NCI-H2081 treated with DMSO at 0.1 percent for 48 hours (cell line): ENCODE measurements at regions not wholly inside any gene's neighbourhood (a gene's known extent, or its start where the extent isn't known, plus 50 kb on each side); places are given as distances from the start of the nearest gene placed in this dataset.

Source experiments
- DNase-seq: peaks from one replicate; lab custom pipeline; 2025; lab: John Stamatoyannopoulos, UW

GRCh38 chr2:192381082-192381481, 186.3 kb upstream of the TMEFF2 start:
- no peak for DNase-seq

DNA sequence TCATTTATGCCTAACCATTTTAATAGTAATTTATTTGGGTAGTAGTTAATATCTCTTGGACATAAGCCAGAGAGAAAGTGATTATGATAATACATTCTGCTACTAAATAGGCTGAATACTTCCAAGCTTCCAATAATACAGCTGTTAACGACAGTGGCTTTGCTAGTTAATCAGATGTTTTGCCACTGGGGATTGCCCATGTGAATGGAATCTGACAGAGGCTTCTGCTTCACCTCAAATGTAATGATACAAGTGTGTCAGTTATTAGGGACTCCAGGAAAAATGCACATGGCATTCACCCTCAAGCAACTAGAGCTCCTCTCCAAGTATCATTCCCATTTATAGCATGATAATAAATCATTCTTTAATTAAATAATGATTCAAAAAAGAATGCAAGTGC, 185.0 kb upstream of the TMEFF2 start:
- no peak for DNase-seq

DNA sequence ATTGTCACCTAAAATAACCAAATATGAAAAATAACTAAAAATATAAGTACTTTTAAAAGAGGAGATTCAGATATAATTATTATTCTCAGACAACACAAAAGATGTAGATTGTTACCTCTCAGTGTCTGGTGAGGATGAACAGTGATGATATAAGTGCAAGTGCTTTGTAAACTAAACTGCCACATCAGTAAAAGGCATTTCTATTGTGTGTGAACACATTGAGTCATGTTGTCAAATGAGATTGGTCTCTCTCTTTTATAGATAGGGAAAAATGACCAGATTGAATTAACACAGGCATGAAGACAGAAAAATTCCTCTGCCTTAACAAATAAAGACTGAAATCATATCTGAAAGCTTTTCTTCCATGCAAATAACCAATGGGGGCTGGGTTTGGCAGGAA, 182.4 kb upstream of the TMEFF2 start:
- no peak for DNase-seq

GRCh38 chr2:192373754-192374153, 179.0 kb upstream of the TMEFF2 start:
- DNase-seq: no peak

DNA sequence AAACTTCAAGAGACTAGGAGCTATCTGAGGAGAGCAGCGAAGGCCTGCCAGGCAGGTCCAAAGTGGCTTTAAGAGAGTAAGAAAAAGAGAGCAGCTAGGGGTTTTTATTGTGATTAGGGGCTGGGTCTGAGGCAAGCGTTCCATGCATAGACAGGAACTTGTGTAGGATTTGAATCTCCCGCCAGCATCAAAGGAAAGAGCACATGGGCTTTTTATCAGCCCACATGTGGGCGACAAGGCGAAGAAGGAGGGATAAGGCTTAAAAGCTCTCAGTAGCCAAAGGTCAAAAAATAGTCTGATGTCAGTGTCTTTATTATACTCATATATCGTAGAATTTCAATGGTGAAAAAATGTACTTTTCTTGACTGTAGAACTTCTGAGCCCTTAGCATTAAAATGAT, 178.5 kb upstream of the TMEFF2 start:
- DNase-seq: no peak

DNA sequence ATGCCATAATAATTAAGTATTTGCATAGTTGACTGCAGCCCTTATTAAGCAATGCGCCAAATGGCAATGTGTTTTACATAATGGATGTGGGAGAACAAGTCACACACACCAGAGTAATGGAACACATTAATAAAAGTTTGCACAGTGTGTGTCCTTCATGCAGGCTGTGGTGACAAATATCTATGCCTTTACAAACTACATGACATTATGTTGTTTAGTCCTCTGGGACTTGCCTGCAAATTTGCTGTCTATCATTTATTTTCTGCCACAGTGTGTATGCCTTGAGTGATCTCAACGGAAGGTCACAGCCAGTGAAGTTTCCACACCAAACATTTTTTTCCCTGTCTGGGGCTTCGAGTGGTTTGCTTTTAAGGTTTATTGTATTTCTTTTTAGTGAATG, 175.2 kb upstream of the TMEFF2 start:
- no peak for DNase-seq

- DNase-seq: no peak
Observed at GRCh38 chr2:192357217-192357616, 162.5 kb upstream of the TMEFF2 start.

DNA sequence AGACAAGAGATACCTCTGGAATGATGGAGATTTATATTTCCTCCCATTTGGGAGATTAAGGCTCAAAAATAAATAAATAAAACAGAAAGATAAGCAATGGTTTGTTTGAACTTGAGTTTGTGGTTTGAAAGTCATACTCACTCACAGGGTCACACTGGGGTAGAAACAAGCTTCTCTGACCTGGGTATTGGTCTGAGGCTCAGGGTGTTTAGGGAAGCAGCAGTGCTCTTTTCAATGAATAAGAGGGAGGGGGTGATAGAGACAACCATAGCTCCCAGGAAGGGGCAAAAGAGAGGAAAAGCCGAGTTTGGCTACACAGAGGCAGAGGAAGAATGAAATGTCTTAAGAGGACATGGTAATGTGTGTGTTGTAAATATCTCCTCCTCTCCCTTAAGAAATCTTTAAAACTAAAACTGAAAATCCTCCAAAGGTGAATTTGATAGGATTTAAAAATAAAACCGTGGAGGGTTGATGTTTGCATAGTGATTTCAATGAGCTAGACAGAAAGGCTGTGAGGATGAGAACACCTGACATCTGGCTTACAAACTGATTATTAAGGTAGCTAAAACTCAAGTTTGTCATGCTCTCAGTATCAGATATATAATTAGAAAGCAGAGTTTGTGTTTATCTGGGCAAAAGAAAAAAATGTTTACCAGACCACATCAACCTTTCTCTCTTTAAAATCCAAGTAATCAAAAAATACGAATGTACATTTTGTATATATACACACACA, 159.9 kb upstream of the TMEFF2 start:
- DNase-seq: no peak

DNA sequence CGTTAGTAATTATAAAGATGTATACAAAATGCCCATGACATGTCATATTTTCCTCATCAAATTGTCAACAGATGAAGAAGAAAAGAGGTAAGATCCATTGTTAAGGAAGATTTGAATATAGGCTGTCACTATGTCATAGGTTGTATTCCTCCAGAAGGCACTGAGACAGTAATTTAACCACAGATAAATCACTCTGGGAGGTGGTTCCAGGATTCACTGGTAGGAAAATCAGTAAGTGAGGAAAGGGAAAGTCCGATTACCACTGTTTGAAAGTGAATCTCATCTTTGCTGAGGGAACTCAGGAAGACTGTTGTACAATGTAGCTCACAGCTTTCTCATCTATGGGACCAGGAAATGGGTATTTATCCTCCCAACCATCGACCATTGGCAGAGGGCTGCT, 152.8 kb upstream of the TMEFF2 start:
- DNase-seq: no peak

- no peak for DNase-seq
Observed at GRCh38 chr2:192345287-192345686, 150.6 kb upstream of the TMEFF2 start.

DNA sequence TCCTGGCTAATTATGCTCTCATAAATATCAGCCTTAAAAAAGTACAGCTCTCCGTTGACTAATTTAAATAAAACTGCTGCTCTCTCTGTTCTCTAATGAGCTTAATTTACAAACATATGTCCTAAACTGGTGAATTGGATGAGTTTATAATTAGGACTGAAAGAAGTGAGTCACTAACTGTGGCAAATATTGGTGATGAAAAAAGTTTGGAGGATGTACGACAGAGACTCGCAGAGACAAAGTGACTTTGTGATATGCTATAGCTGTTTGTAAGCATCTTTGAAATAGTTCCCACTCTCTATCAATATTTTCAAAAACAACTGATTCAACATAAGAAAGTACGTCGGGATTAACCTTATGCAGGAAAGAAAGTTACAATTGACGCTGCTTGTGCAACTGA, 138.9 kb upstream of the TMEFF2 start:
- DNase-seq: no peak

GRCh38 chr2:192328297-192328696, 133.6 kb upstream of the TMEFF2 start:
- no peak for DNase-seq

DNA sequence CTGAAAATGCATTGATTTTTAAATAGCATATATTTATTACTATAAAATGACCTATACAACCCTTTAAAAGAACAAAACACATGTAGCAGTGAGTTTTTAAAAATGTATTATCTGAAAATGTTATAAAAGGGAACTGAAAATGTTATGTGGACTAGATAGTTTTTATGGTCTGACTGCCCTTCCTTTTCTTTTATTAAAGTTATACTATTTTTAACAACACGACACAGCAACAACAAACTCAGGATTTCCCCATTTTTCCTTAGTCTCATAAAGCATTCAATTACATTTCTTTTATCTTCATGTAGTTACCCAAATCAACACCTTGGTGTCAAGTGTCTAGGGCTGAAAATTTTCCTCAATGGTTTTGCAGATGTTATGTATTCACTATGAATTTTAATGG, 132.8 kb upstream of the TMEFF2 start:
- no peak for DNase-seq

DNA sequence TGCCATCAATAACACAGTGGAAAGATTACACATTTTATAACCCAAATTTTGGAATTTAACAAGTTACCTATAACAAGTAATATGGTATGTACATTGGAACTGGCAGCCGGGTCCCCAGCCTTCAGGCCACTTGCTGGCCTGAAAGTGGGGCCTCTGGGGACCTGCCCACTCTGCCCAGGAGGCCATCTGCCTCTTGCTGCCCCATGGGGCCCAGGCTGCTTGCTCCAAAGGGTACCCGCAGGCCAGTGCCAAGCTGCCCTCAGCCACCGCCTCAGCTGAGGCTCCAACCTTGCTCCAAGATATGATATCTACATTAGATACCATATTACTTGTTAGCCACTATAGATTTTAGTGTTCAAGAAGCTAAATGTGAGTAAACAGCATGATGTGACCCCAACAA, 120.8 kb upstream of the TMEFF2 start:
- no peak for DNase-seq

DNA sequence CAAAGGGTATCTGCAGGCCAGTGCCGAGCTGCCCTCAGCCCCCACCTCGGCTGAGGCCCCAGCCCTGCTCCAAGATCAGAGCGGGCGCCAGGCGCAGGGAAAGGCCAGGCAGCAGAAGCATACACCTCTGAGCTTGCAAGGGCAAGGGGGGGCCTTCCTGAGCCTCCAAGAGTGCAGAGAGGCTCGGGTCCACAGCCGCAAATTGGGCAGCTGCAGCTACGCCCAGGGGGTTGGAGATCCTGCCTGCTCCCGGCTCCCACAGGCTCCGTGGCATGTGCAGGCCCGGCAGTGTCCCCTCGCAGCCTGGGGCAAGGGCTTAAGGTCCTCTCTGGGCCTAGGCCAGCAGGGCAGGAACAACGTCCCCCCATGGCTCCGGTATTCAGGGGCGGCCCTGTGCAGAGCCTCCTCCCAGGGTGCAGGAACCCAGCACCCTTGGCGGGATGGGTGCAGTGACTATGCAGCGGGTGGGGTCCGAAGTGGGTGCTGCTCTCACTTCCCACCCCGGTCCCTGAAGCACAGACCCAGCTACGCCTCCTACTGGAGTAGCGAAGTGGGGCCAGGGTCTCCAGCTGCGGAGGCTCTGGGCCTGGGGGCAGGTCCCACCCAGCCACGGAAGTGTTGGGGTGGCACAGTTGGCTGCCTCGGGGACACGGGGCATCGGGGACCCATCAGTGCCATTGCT, 120.2 kb upstream of the TMEFF2 start:
- no peak for DNase-seq

DNA sequence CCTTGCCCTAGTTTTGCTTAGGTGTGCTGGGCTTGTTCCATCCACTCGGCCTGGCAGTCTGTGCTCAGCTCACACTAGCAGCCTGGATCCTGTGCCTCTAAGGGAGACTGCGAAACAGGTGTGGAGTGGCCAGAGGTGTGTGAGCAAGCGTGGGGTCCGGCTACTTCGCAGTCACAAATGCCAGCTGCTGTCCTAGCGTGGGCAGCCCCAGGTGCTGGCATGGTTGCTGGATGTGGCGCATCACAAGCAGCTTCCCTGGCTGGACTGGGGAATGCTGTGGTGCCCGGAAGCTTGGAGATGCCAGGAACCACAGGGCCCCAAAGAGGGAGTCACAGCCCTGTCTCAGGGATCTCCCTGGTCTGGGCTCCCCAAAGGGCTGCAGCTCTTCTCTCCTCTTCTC, 119.0 kb upstream of the TMEFF2 start:
- no peak for DNase-seq

DNA sequence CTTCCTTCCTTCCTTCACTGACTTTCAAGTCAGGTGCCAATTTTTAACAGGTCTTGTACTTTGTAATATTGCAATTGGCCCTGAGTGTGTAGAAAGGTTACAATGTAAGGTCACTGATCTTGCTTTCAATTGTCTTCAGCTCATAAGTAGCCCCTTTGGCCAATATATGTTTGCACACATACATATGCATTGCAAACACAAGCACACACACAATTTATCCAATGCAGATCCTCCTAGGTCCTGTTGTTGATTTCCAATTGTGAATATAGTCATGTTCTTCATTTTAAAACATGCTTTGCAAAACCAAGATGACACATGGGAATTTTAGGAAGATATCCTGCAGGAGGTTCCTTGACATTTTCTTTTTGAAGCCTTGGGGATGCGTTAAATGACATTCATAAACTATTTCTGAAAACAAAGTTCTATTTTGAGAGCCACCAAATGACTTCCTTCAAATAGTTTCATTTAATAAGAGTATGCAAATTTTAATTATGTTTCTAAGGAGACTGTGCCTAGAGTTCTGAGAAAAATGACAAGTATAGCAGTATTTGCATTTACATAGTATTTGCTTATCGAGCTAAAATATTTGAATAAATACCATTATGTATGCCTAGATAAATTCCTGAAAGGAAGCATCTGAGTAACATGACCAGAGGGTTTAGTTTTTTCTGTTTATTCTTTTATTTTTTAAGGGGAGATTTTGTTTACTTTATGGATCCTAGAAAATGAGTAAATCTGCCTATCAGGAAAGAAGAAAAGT, 117.1 kb upstream of the TMEFF2 start:
- no peak for DNase-seq

DNA sequence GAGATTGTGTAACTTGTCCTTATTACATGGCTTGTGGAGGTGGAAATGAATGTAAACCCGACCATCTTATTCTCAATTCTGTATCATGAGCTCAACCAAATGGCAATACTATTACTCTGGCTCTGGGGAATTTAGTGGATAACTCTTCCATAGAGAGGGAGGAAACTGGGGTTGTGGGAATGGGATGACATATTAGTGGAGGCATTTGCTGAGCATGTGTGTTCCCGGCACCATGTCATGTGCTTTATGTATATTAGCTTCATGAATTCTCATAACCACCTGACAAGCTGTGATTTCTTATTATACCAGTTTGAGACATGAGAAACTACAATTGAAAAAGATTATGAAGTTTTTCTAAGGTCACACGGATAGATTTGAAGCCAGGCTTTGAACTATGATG, 112.8 kb upstream of the TMEFF2 start:
- no peak for DNase-seq

DNA sequence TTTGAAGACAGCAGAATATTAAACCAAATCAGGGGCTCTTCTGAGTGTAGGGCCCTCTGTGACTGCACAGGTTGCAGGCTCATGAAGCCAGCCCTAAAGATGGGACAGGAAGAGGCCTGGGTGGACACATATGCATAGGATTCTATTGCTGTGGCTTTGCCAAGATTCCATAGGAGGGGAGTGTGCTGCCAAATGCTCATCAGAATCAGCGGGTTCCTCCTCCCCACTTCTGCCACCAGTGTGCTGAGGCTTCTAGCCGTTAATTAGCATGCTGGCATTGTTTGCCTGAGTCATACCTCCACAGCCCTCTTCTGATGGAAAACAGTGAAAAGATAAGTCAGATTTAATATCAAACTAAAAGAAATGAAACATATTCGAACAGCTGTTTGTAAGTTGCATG, 103.9 kb upstream of the TMEFF2 start:
- no peak for DNase-seq

GRCh38 chr2:192292478-192292877, 97.7 kb upstream of the TMEFF2 start:
- DNase-seq: no peak

DNA sequence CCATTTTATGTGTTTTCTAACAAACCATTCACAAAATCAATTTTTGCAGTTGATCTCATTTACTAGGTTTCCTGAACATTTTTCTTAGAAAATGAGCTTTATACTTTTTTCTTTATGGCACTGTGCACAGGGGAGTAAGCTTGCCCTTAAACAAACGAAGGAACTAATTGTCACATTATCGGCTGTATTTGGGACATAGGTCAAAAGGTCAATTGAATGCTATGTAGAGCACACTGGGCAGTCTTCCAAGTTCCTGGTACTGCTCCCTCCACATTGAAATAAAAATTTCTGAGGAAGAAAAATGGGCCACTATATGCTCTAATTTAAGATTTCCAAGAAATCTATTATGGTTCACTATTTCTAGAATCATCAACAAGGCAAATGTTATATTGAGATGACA, 93.6 kb upstream of the TMEFF2 start:
- peak; percentile 19 for DNase-seq

DNA sequence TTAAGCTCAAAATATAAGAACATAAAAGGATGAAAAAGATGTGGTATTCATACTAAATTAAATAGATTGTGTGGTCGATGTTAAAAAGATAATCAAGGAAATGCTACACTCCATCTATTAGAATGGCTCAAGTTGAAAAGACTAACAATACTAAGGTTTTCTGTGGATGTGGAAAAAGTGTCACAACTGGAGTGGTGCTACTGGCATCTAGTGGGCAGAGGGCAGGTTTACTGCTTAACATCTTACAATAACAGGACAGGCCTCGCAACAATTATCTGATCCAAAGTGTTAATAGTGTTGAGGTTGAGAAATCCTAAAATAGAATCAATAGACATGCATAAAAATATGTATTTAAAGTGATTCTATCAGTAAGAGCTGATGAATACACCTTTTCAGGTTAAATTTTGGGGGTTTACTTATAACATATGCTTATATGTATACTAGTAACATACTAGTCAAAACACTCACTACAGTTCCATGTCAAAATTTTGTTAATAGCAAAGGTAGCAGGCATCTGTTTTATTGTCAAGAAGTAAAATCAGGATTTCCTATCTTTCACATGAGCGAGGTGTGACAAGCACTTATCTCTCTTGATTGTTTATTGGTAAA, 91.5 kb upstream of the TMEFF2 start:
- DNase-seq: no peak

DNA sequence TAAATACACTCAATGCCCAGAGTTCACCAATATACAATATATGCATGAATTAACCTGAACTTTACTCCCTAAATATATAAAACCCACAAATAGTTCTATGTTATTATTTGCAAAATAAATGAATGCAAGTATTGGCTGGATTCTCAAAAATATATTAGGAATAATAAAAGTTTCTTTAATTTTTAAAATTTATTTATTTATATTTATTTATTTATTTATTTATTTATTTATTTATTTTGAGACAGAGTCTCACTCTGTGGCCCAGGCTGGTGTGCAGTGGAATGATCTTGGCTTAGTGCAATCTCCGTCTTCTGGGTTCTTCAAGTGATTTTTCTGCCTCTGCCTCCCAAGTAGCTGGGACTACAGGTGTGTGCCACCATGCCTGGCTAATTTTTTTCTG, 88.7 kb upstream of the TMEFF2 start:
- no peak for DNase-seq
